Osteoblast (primary cell): ENCODE measurements at regions not wholly inside any gene's neighbourhood (a gene's known extent, or its start where the extent isn't known, plus 50 kb on each side); places are given as distances from the start of the nearest gene placed in this dataset.

Experiments used
- DNase-seq: peaks from one replicate; pipeline ENCODE4 v3.0.0; 2011; ENCODE audit warnings: low spot score, mixed read lengths; ENCODE audit not compliant: insufficient read length; ENCODE audit errors: missing footprints
- H2AFZ ChIP-seq: 2 replicates; pipeline ENCODE4 v1.6.0; 2011; ENCODE audit warnings: mild to moderate bottlenecking, low read length
- H3K27ac ChIP-seq: 2 replicates; pipeline ENCODE4 v1.5.1; 2011; ENCODE audit warnings: mild to moderate bottlenecking, low read depth, low read length, moderate library complexity
- H3K27me3 ChIP-seq: 2 replicates; pipeline ENCODE4 v1.6.0; 2012; ENCODE audit warnings: mild to moderate bottlenecking, control low read depth, inconsistent platforms, low read length, moderate library complexity; ENCODE audit not compliant: insufficient read depth
- H3K36me3 ChIP-seq: 2 replicates; pipeline ENCODE4 v1.5.1; 2011; ENCODE audit warnings: mild to moderate bottlenecking, low read length, control low read depth, moderate library complexity; ENCODE audit not compliant: insufficient read depth
- H3K4me1 ChIP-seq: 2 replicates; pipeline ENCODE4 v1.5.1; 2011; ENCODE audit warnings: mild to moderate bottlenecking, low read length, control low read depth, moderate library complexity; ENCODE audit not compliant: insufficient read depth
- H3K4me2 ChIP-seq: 2 replicates; pipeline ENCODE4 v1.6.0; 2011; ENCODE audit warnings: mild to moderate bottlenecking, low read length; ENCODE audit not compliant: insufficient read depth
- H3K4me3 ChIP-seq: fragments of 200-600 bp; sonication (generic); 3 replicates; pipeline ENCODE4 v1.5.1; 2012; ENCODE audit warnings: mild to moderate bottlenecking, low read length, inconsistent platforms; ENCODE audit not compliant: insufficient read depth
- H3K79me2 ChIP-seq: 2 replicates; pipeline ENCODE4 v1.6.0; 2012; ENCODE audit warnings: mild to moderate bottlenecking, low read length, control low read depth, inconsistent platforms; ENCODE audit not compliant: insufficient read depth
- H3K9me3 ChIP-seq: 2 replicates; pipeline ENCODE4 v1.5.1; 2011; ENCODE audit warnings: low read depth, low read length, control low read depth
- H4K20me1 ChIP-seq: 2 replicates; pipeline ENCODE4 v1.6.0; 2012; ENCODE audit warnings: mild to moderate bottlenecking, low read length, control low read depth; ENCODE audit not compliant: insufficient read depth
- TF ChIP-seq, protein P1 (sequence below): IDR thresholded peaks from 2 replicates; pipeline ENCODE4 v1.5.1; 2011; ENCODE audit warnings: mild to moderate bottlenecking, low read depth, low read length, moderate library complexity; ENCODE audit errors: extremely low read depth

DNA sequence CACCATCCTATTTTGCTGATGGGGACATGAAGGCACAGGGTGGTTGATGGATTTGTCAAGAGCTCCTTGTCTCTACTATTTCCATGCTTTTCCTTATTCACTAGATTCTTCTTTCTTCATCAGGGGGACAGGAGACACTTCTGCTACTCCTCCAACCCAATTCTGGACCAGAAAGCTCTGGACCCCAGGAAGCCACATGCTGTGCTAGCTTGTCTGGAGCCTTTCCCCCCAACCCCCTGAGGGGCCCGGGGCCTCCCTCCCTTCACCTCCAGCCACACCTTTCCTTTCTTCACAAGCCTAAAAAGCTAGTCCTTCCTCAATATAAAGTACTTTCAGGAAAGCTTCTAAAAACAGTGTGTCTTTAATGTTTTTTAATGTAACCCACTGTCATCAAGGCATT is 75.1 kb upstream of the CAPRIN2 start:
- Histone ChIP-seq H3K4me3 (no peak overlapping the region), H3K9me3 (no peaks in the 10 kb centered on the region), H3K27me3 (peaks cover 12% of the 10 kb centered on the region), H3K27ac (no peak overlapping the region), H3K36me3 (no peaks in the 10 kb centered on the region), H4K20me1 (no peaks in the 10 kb centered on the region), H3K4me2 (no peak overlapping the region), H3K4me1 (no peaks in the 10 kb centered on the region), H2AFZ (no peak overlapping the region), H3K79me2 (no peaks in the 10 kb centered on the region)
- no peak for DNase-seq
- TF ChIP-seq, protein P1, sequence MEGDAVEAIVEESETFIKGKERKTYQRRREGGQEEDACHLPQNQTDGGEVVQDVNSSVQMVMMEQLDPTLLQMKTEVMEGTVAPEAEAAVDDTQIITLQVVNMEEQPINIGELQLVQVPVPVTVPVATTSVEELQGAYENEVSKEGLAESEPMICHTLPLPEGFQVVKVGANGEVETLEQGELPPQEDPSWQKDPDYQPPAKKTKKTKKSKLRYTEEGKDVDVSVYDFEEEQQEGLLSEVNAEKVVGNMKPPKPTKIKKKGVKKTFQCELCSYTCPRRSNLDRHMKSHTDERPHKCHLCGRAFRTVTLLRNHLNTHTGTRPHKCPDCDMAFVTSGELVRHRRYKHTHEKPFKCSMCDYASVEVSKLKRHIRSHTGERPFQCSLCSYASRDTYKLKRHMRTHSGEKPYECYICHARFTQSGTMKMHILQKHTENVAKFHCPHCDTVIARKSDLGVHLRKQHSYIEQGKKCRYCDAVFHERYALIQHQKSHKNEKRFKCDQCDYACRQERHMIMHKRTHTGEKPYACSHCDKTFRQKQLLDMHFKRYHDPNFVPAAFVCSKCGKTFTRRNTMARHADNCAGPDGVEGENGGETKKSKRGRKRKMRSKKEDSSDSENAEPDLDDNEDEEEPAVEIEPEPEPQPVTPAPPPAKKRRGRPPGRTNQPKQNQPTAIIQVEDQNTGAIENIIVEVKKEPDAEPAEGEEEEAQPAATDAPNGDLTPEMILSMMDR: no peak

DNA sequence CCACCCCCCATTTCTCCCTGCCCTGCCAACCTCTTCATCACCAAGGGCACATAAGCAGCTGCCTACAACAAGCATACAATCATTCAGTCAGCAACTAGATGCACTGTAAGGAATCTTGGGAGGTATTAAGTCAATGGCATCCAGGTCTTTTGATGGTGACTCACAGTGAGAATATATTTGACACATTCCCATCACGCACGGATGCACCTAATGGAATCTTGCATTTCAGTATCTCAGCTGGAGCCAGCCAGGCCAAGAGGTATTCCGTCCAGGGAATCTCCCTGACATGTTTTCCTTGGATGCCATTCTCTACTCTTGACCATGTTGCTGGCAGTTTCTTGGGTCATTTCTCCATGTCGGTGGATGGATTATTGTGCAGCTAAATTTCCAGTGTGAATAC is 73.9 kb upstream of the CAPRIN2 start:
- H3K4me2 ChIP-seq: no peak overlapping the region
- no peaks in the 10 kb centered on the region for H3K36me3 ChIP-seq
- TF ChIP-seq, protein P1: no peak
- H3K27ac ChIP-seq: no peak overlapping the region
- H3K27me3 ChIP-seq: peaks cover 12% of the 10 kb centered on the region
- H4K20me1 ChIP-seq: no peaks in the 10 kb centered on the region
- H3K79me2 ChIP-seq: no peaks in the 10 kb centered on the region
- H2AFZ ChIP-seq: no peak overlapping the region
- H3K9me3 ChIP-seq: no peaks in the 10 kb centered on the region
- no peak overlapping the region for H3K4me3 ChIP-seq
- no peaks in the 10 kb centered on the region for H3K4me1 ChIP-seq
- no peak for DNase-seq

DNA sequence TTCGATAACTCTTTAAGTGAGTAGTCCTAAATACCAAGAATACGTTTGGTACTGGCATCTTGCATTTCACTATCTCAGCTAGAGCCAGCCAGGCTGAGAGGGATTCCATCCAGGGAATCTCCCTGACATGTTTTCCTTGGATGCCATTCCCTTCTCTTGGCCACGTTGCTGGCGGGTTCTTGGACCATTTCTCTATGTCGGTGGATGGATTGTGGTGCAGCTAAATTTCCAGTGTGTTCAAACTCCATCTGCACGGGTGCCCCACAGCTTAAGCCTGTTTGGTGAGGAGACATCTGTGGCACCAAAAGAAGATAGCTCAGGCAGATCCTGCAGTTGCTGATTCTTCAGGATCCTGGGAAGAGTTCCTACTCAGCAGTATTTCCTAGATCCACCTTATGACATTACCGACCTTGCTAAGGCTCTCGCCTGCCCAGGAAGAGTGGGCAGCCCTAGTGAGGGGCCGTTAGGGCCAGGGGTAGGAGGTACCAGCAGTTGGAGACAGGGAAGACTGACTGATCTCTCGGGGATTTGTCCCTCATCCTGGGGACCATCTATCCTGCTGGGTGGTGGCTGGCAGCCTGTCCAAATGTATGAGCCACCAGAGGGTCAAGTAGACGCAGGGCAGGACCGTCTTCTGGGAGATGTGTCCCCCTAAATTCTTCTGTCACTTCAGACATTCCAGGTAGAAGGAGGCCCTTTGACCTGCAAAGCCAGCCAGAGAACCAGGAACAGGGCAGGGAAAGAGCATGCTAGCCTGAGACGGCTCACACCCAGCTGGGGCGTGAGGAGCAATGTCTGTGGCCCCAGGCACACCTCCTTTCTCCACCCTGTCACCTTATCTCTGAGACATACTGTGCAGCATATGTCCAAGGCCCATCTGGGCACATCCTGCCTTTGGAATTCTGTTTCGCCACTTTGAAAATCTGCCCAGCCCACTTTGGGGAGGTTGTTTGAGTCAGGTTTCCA is 72.6 kb upstream of the CAPRIN2 start:
- TF ChIP-seq, protein P1: no peak
- H3K4me2 ChIP-seq: no peak overlapping the region
- peaks cover 4% of the 10 kb centered on the region for H3K4me1 ChIP-seq
- H3K9me3 ChIP-seq: no peaks in the 10 kb centered on the region
- no peak overlapping the region for H2AFZ ChIP-seq
- H3K79me2 ChIP-seq: no peaks in the 10 kb centered on the region
- H3K36me3 ChIP-seq: no peaks in the 10 kb centered on the region
- H3K4me3 ChIP-seq: no peak overlapping the region
- H4K20me1 ChIP-seq: no peaks in the 10 kb centered on the region
- H3K27me3 ChIP-seq: peaks cover 12% of the 10 kb centered on the region
- no peak for DNase-seq
- H3K27ac ChIP-seq: no peak overlapping the region

DNA sequence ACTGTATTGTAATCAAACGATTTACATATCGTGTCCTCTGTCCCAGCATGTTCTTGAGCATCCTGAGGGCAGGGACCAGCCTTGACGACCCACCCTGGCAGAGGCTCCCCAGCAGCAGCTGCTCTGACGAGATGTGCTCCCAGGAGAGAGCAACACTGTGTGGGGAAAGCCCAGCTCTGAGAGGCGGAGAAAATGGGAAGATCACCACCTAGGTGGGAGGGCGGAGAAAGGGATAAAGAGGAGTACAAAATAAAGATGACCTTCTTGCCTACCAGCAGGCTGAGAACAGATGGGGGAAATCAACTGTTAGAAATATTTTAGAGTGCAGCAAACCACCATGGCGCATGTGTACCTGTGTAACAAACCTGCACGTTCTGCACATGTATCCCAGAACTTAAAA is 71.5 kb upstream of the CAPRIN2 start:
- TF ChIP-seq, protein P1: no peak
- Histone ChIP-seq H3K27me3 (peaks cover 12% of the 10 kb centered on the region), H4K20me1 (no peaks in the 10 kb centered on the region), H3K79me2 (no peaks in the 10 kb centered on the region), H3K9me3 (no peaks in the 10 kb centered on the region), H3K27ac (no peak overlapping the region), H3K4me1 (peaks cover 11% of the 10 kb centered on the region), H3K36me3 (no peaks in the 10 kb centered on the region), H3K4me2 (no peak overlapping the region), H2AFZ (no peak overlapping the region), H3K4me3 (no peak overlapping the region)
- DNase-seq: no peak
